CD4-positive, alpha-beta T cell treated with Interleukin-6 for 4 hours (primary cell): ENCODE measurements at regions not wholly inside any gene's neighbourhood (a gene's known extent, or its start where the extent isn't known, plus 50 kb on each side); places are given as distances from the start of the nearest gene placed in this dataset.

Source experiments
- DNase-seq: peaks from one replicate; pipeline ENCODE4 v3.0.0-alpha.2; 2020; ENCODE audit warnings: mixed read lengths

GRCh38 chr4:180913750-180914149, 1329.5 kb upstream of the TENM3 start:
- DNase-seq, result no peak

- DNase-seq, result no peak
These were observed 1319.7 kb upstream of the TENM3 start for GRCh38 chr4:180923486-180923885.

GRCh38 chr4:180925805-180926204, 1317.4 kb upstream of the TENM3 start:
- no peak for DNase-seq

GRCh38 chr4:180926277-180926676, 1316.9 kb upstream of the TENM3 start:
- DNase-seq, result no peak

GRCh38 chr4:180932370-180933001, 1310.7 kb upstream of the TENM3 start:
- DNase-seq, result no peak

GRCh38 chr4:180937083-180937482, 1306.1 kb upstream of the TENM3 start:
- no peak for DNase-seq

GRCh38 chr4:180940680-180941079, 1302.5 kb upstream of the TENM3 start:
- DNase-seq, result no peak

GRCh38 chr4:180942367-180942916, 1300.8 kb upstream of the TENM3 start:
- no peak for DNase-seq

- DNase-seq, result no peak
These were observed 1297.0 kb upstream of the TENM3 start for GRCh38 chr4:180946188-180946587.

GRCh38 chr4:180947425-180947824, 1295.8 kb upstream of the TENM3 start:
- no peak for DNase-seq

GRCh38 chr4:180949424-180950213, 1293.6 kb upstream of the TENM3 start:
- DNase-seq, result no peak

- DNase-seq, result no peak
These were observed 1292.8 kb upstream of the TENM3 start for GRCh38 chr4:180950377-180950776.

- no peak for DNase-seq
These were observed 1291.9 kb upstream of the TENM3 start for GRCh38 chr4:180951312-180951711.

GRCh38 chr4:180953572-180953971, 1289.6 kb upstream of the TENM3 start:
- DNase-seq, result no peak

GRCh38 chr4:180960743-180961401, 1282.3 kb upstream of the TENM3 start:
- no peak for DNase-seq

- no peak for DNase-seq
These were observed 1280.9 kb upstream of the TENM3 start for GRCh38 chr4:180962268-180962667.

- DNase-seq, result no peak
These were observed 1276.9 kb upstream of the TENM3 start for GRCh38 chr4:180966312-180966711.

- no peak for DNase-seq
These were observed 1275.3 kb upstream of the TENM3 start for GRCh38 chr4:180967936-180968335.

GRCh38 chr4:180973894-180974293, 1269.3 kb upstream of the TENM3 start:
- no peak for DNase-seq

- DNase-seq, result no peak
These were observed 1252.3 kb upstream of the TENM3 start for GRCh38 chr4:180990931-180991330.

GRCh38 chr4:180993244-180993836, 1249.9 kb upstream of the TENM3 start:
- no peak for DNase-seq

- no peak for DNase-seq
These were observed 1248.5 kb upstream of the TENM3 start for GRCh38 chr4:180994722-180995121.

GRCh38 chr4:180999217-180999616, 1244.0 kb upstream of the TENM3 start:
- no peak for DNase-seq
